GM12864 (cell line): ENCODE measurements at regions not wholly inside any gene's neighbourhood (a gene's known extent, or its start where the extent isn't known, plus 50 kb on each side); places are given as distances from the start of the nearest gene placed in this dataset.

Source experiments
- DNase-seq: peaks from one replicate; pipeline ENCODE4 v3.0.0-alpha.2; 2011; ENCODE audit warnings: low read depth
- H3K4me3 ChIP-seq: 2 replicates; pipeline ENCODE4 v1.5.1; 2011; ENCODE audit warnings: mild to moderate bottlenecking, low read depth, low read length, control low read depth
- TF ChIP-seq, protein P1 (sequence below): IDR thresholded peaks from 2 replicates; pipeline ENCODE4 v1.5.1; 2011; ENCODE audit warnings: low read depth, mild to moderate bottlenecking, moderate library complexity, low read length, control low read depth, inconsistent platforms; ENCODE audit errors: missing control alignments

DNA sequence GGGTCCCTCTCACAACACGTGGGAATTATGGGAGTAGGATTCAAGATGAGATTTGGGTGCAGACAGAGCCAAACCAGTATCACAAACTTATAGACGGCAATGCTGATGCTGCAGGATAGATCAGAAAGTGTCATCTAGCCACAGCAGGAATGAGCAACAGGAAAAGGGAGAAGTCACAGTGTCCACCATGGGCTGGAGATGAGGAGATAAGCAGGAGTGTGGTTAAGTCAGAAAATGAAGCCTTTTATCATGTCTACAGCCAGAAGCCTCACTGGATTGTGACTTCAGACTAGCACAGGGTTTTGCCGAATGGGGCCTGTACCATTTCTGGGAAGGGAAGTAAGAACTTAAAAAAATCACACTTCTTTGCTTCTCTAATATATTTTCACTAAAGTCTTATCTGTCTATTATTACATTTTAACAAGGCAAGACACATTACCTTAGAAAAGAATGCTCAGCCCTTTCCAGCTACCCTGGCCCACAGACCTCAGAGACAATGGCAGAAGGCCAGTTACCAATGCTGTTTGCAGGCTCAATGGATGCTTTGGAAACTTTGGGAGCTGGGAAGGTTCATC is 490.2 kb upstream of the SALL1 start:
- no peak for DNase-seq
- no peak overlapping the region for H3K4me3 ChIP-seq

DNA sequence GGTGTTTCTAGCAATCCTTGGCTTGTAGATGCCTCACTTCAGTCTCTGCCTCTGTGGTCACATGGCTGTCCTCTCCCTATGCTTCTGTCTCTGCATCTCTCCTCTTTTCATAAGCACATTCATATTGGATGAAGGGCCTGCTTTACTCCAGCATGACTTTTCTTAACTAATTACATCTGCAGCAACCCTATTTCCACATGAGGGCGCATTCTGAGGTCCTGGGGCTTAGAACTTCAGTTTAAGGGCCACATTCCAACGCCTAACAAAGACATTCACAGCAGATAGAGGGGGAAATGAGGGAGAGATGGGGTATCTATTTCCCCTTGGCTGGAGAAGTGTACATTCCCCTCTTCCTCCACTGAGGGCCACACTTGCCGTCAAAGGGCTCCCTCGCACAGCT is 489.1 kb upstream of the SALL1 start:
- no peak overlapping the region for H3K4me3 ChIP-seq
- no peak for DNase-seq
- TF ChIP-seq, protein P1, sequence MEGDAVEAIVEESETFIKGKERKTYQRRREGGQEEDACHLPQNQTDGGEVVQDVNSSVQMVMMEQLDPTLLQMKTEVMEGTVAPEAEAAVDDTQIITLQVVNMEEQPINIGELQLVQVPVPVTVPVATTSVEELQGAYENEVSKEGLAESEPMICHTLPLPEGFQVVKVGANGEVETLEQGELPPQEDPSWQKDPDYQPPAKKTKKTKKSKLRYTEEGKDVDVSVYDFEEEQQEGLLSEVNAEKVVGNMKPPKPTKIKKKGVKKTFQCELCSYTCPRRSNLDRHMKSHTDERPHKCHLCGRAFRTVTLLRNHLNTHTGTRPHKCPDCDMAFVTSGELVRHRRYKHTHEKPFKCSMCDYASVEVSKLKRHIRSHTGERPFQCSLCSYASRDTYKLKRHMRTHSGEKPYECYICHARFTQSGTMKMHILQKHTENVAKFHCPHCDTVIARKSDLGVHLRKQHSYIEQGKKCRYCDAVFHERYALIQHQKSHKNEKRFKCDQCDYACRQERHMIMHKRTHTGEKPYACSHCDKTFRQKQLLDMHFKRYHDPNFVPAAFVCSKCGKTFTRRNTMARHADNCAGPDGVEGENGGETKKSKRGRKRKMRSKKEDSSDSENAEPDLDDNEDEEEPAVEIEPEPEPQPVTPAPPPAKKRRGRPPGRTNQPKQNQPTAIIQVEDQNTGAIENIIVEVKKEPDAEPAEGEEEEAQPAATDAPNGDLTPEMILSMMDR: no peak

More for the DNA sequence above, 490.2 kb upstream of the SALL1 start:
- TF ChIP-seq, protein P1: no peak

DNA sequence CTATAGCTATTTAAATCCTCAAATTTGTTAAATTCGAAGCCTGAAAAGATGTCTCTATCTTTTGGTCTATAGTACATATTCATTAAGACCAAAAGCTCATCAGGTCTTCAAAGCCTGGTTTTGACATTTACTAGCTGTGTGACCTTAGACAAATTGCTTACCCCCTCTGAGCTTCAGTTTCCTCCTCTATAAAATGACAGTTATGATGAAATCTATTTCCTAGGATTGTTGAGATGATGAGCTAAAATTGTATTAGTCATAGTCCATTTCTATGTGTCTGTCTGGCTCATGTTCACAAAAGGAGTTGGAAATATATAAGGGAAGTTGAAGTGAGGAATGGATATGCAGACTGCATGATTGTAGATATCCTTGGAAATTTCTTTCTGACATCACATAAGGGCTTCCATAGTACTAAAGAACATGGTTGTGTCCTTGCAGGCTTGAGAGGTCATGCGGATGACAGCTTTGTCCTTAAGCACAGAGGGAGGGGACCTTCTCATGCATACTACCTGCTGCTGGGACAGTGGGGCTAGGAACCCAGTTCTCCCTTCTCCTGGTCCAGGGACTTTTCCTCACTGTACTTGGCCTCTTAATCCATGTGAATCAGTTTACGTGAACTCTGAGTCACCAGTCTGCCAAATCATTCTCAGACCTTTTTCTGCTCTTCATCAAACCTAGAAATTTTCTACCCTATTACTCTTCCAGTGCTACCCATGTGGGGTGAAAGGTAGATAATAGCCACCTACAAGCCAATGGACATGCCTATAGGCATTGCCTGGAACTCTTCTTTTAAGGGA is 487.5 kb upstream of the SALL1 start:
- no peak for DNase-seq
- H3K4me3 ChIP-seq: no peak overlapping the region
- TF ChIP-seq, protein P1: no peak

DNA sequence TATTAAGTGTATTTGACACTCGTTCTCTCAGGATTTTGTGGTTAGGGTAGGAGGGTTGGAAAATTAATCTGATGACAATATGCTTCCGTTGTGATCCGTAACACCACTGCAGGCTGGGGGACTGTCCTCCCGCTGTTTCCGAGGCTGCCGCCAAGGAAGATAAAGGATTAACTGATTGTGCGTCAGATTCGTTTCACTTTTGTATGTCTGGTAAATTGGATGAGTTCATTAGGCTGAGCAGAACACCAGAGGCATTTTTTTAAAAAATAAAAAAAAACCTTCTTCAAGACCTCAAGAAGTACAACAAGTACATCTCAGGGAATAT is 486.7 kb upstream of the SALL1 start:
- DNase-seq: no peak
- H3K4me3 ChIP-seq: no peak overlapping the region
- TF ChIP-seq, protein P1: no peak

DNA sequence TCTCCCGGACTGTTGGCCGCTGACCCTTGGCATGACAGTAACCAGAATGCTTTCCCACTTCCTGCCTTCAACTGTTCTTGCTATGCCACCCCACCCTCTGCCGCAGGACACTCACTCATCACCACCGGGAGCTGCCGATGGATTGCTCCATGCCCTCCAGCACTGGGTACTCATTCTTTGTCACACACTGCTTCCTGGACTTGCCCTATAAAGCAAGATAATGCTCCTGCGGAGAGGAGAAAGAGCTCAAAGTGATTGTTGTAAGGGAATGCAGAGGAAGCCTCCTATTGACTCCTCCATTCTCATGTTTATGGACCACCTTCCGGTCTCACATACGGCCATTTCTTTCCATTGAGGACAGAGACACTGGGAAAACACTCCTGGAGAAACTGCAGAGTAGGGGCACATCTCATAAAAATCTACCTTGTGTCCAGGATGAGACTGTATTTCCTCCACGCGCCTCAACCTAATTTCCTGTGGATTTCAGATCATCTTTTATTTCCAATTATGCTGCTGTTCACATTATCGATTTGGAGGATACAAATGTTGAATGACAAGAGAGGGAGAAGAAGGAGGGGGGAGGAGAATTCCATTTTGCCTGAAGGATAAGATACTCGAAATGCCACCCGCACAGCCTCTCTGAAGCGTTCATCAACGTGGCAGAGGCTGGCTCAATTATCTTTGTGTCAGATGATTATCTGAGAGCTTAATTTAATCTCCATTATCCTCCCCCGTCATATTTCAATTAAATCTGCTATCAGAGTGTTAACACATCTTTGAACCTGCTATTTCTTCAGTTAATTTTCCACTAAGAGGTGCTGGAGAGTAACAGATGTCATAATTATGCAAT is 486.1 kb upstream of the SALL1 start:
- no peak overlapping the region for H3K4me3 ChIP-seq
- DNase-seq: no peak
- TF ChIP-seq, protein P1: no peak

DNA sequence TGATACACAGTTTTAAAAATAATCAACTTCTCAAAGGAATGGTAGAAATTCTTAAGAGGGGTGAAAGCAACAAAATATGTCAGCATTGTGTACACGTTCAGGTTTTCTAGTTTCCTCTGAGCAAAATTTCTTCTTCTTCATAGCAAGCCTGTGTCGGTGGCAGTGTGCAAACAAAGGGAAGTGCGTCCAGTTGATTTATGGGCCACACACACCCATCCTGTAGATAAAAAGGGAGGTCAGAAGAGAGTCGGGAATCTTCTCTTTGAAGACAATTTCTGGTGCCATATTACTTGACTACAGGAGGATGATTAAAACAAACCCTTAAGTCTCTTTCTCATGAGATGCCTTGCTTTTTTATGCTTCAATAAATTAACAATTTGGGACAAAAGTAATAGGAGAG is 484.1 kb upstream of the SALL1 start:
- DNase-seq: no peak
- H3K4me3 ChIP-seq: no peak overlapping the region
- TF ChIP-seq, protein P1: no peak
